C4-2B (cell line): ENCODE measurements at regions not wholly inside any gene's neighbourhood (a gene's known extent, or its start where the extent isn't known, plus 50 kb on each side); places are given as distances from the start of the nearest gene placed in this dataset.

Experiments
- H3K27ac ChIP-seq: fragments of 450-650 bp; 2 replicates; pipeline ENCODE4 v1.5.1; 2017
- CTCF ChIP-seq: fragments of 450-650 bp; conservative IDR thresholded peaks from 2 replicates; pipeline ENCODE4 v1.5.1; 2017; ENCODE audit warnings: mild to moderate bottlenecking
- ZFX ChIP-seq: fragments of 450-650 bp; IDR thresholded peaks from 2 replicates; pipeline ENCODE4 v1.6.1; 2017

GRCh38 chr13:56670563-56670962 is 470.2 kb upstream of the PRR20A start:
- H3K27ac ChIP-seq = no peak overlapping the region
- TF ChIP-seq CTCF = no peak

- no peak overlapping the region for H3K27ac ChIP-seq
- no peak for TF ChIP-seq ZFX
Observed at GRCh38 chr13:56681404-56681803, 459.3 kb upstream of the PRR20A start.

GRCh38 chr13:56687131-56687530 is 453.6 kb upstream of the PRR20A start:
- TF ChIP-seq ZFX (no peak), CTCF (no peak)
- no peak overlapping the region for H3K27ac ChIP-seq

- H3K27ac ChIP-seq = no peak overlapping the region
- TF ChIP-seq CTCF = no peak
- TF ChIP-seq ZFX = no peak
Observed at GRCh38 chr13:56697011-56697410, 443.7 kb upstream of the PRR20A start.

GRCh38 chr13:56700324-56700723 is 440.4 kb upstream of the PRR20A start:
- TF ChIP-seq CTCF = no peak
- TF ChIP-seq ZFX = no peak
- H3K27ac ChIP-seq = no peak overlapping the region

GRCh38 chr13:56706485-56706884 is 434.2 kb upstream of the PRR20A start:
- no peak overlapping the region for H3K27ac ChIP-seq
- no peak for TF ChIP-seq ZFX
- TF ChIP-seq CTCF = no peak

GRCh38 chr13:56713656-56714055 is 427.1 kb upstream of the PRR20A start:
- no peak overlapping the region for H3K27ac ChIP-seq
- TF ChIP-seq CTCF (no peak), ZFX (no peak)

GRCh38 chr13:56718791-56719190 is 421.9 kb upstream of the PRR20A start:
- H3K27ac ChIP-seq = no peak overlapping the region
- no peak for TF ChIP-seq ZFX
- TF ChIP-seq CTCF = no peak
